ENCODE measurements at regions not wholly inside any gene's neighbourhood (a gene's known extent, or its start where the extent isn't known, plus 50 kb on each side); places are given as distances from the start of the nearest gene placed in this dataset.
"Not testable (repeated sequence)": the region's sequence is repeated elsewhere in the genome, so short reads cannot be mapped to it uniquely, and the experiment has no call there.

GRCh38 chr1:61579802-61580201 is 145.1 kb downstream of the TM2D1 start:
- no peak for DNase-seq

- DNase-seq: no peak
These were observed 152.9 kb downstream of the TM2D1 start for GRCh38 chr1:61572046-61572445.

GRCh38 chr1:61570191-61570590 is 154.8 kb downstream of the TM2D1 start:
- DNase-seq: no peak

- no peak for DNase-seq
These were observed 155.7 kb downstream of the TM2D1 start for GRCh38 chr1:61569303-61569621.

GRCh38 chr1:61568460-61569302 is 156.3 kb downstream of the TM2D1 start:
- no peak for DNase-seq

- DNase-seq: no peak
These were observed 158.8 kb downstream of the TM2D1 start for GRCh38 chr1:61566177-61566576.

- DNase-seq: no peak
These were observed 161.3 kb downstream of the TM2D1 start for GRCh38 chr1:61563611-61564010.

GRCh38 chr1:61561666-61562065 is 163.3 kb downstream of the TM2D1 start:
- no peak for DNase-seq

- DNase-seq: no peak
These were observed 164.6 kb downstream of the TM2D1 start for GRCh38 chr1:61560385-61560784.

- DNase-seq: no peak
These were observed 168.3 kb downstream of the TM2D1 start for GRCh38 chr1:61556631-61557030.

- DNase-seq: no peak
These were observed 172.2 kb downstream of the TM2D1 start for GRCh38 chr1:61552630-61553305.

GRCh38 chr1:61547302-61547701 is 177.6 kb downstream of the TM2D1 start:
- not testable (repeated sequence) for DNase-seq

- DNase-seq: not testable (repeated sequence)
These were observed 180.1 kb downstream of the TM2D1 start for GRCh38 chr1:61544870-61545269.

- not testable (repeated sequence) for DNase-seq
These were observed 181.4 kb downstream of the TM2D1 start for GRCh38 chr1:61543498-61543897.

- DNase-seq: no peak
These were observed 185.1 kb downstream of the TM2D1 start for GRCh38 chr1:61539720-61540462.

- no peak for DNase-seq
These were observed 186.7 kb downstream of the TM2D1 start for GRCh38 chr1:61538228-61538627.

GRCh38 chr1:61536174-61537108 is 188.5 kb downstream of the TM2D1 start:
- no peak for DNase-seq

- no peak for DNase-seq
These were observed 190.1 kb downstream of the TM2D1 start for GRCh38 chr1:61534847-61535246.

- DNase-seq: no peak
These were observed 191.4 kb downstream of the TM2D1 start for GRCh38 chr1:61533546-61533945.

GRCh38 chr1:61531716-61532115 is 193.2 kb downstream of the TM2D1 start:
- no peak for DNase-seq

GRCh38 chr1:61523893-61524605 is 200.9 kb downstream of the TM2D1 start:
- no peak for DNase-seq

All from occipital lobe (tissue), 1 donor.